Parathyroid adenoma (tissue), 2 donors: ENCODE measurements at regions not wholly inside any gene's neighbourhood (a gene's known extent, or its start where the extent isn't known, plus 50 kb on each side); places are given as distances from the start of the nearest gene placed in this dataset.

ENCODE experiments used
- H2AFZ ChIP-seq: fragments of 300-600 bp; sonication (generic); one replicate; pipeline ENCODE4 v1.7.0; 2017; ENCODE audit warnings: antibody characterized with exemption, mild to moderate bottlenecking
- H3K27ac ChIP-seq: fragments of 300-600 bp; sonication (generic); one replicate; pipeline ENCODE4 v1.7.0; 2017
- H3K27me3 ChIP-seq: fragments of 300-600 bp; sonication (generic); one replicate; pipeline ENCODE4 v1.7.0; 2017; ENCODE audit warnings: low read length; ENCODE audit not compliant: control insufficient read depth, insufficient read depth
- H3K36me3 ChIP-seq: fragments of 300-600 bp; sonication (generic); one replicate; pipeline ENCODE4 v1.7.0; 2017; ENCODE audit warnings: low read length; ENCODE audit not compliant: control insufficient read depth, insufficient read depth
- H3K4me1 ChIP-seq: fragments of 300-600 bp; sonication (generic); one replicate; pipeline ENCODE4 v1.7.0; 2017; ENCODE audit warnings: control low read depth
- H3K4me2 ChIP-seq: fragments of 300-600 bp; sonication (generic); one replicate; pipeline ENCODE4 v1.7.0; 2017; ENCODE audit warnings: low read length
- H3K4me3 ChIP-seq: fragments of 300-600 bp; sonication (generic); one replicate; pipeline ENCODE4 v1.7.0; 2017; ENCODE audit warnings: low read depth, low read length
- H3K79me2 ChIP-seq: fragments of 300-600 bp; sonication (generic); one replicate; pipeline ENCODE4 v1.7.0; 2017; ENCODE audit warnings: control low read depth
- H3K9ac ChIP-seq: fragments of 300-600 bp; sonication (generic); one replicate; pipeline ENCODE4 v1.7.0; 2017; ENCODE audit warnings: mild to moderate bottlenecking
- H3K9me3 ChIP-seq: fragments of 300-600 bp; sonication (generic); one replicate; pipeline ENCODE4 v1.7.0; 2017; ENCODE audit warnings: low read length; ENCODE audit not compliant: control insufficient read depth
- TF ChIP-seq, protein P1 (sequence below): fragments of 300-600 bp; sonication (generic); IDR thresholded peaks from one replicate; pipeline ENCODE4 v1.7.0; 2017; ENCODE audit warnings: antibody characterized with exemption, mild to moderate bottlenecking
- donor health status: primary hyperparathyroidism.

DNA sequence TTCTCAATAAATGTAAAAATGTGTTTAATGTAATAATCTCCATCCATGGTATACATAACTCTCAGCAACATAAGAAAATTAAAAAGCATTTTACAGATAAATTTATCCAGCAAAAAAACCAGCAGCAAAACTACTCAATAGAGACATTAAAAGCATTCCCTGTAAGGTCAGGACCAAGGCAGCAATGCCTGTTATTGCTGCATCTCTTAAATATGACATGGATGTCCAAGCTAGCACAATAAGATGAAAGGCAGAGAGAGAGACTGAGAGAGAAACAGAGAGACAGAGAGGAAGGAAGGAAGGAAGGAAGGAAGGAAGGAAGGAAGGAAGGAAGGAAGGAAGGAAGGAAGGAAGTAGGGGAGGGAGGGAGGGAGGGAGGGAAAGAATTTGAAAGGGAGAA is 289.0 kb upstream of the PAPPA start:
- H3K79me2 ChIP-seq: no peaks in the 10 kb centered on the region
- H3K36me3 ChIP-seq: no peaks in the 10 kb centered on the region
- no peak overlapping the region for H3K27ac ChIP-seq
- H3K4me2 ChIP-seq: no peak overlapping the region
- no peak overlapping the region for H3K9ac ChIP-seq
- H2AFZ ChIP-seq: no peak overlapping the region
- TF ChIP-seq, protein P1, sequence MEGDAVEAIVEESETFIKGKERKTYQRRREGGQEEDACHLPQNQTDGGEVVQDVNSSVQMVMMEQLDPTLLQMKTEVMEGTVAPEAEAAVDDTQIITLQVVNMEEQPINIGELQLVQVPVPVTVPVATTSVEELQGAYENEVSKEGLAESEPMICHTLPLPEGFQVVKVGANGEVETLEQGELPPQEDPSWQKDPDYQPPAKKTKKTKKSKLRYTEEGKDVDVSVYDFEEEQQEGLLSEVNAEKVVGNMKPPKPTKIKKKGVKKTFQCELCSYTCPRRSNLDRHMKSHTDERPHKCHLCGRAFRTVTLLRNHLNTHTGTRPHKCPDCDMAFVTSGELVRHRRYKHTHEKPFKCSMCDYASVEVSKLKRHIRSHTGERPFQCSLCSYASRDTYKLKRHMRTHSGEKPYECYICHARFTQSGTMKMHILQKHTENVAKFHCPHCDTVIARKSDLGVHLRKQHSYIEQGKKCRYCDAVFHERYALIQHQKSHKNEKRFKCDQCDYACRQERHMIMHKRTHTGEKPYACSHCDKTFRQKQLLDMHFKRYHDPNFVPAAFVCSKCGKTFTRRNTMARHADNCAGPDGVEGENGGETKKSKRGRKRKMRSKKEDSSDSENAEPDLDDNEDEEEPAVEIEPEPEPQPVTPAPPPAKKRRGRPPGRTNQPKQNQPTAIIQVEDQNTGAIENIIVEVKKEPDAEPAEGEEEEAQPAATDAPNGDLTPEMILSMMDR: no peak
- H3K4me3 ChIP-seq: no peak overlapping the region
- H3K9me3 ChIP-seq: no peaks in the 10 kb centered on the region
- no peaks in the 10 kb centered on the region for H3K4me1 ChIP-seq
- H3K27me3 ChIP-seq: no peaks in the 10 kb centered on the region

DNA sequence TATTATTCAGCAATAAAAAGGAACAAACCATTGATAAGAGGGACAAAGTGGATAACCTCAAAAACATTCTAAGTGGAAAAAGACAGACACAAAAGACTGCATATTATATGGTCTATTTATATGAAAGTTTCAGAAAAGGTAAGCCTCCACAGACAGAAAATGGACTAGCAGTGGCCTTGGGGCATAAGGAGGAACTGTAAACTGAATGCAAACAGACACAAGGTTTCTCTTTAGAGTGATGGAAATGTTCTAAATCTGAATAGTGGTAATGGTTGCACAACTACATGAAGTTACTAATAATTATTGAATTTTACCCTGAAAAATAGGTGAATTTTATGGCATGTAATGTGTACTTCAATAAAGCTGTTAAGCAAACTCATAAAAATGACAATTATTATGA is 286.3 kb upstream of the PAPPA start:
- Histone ChIP-seq H3K4me3 (no peak overlapping the region), H3K4me1 (no peaks in the 10 kb centered on the region), H3K27me3 (no peaks in the 10 kb centered on the region), H3K27ac (no peak overlapping the region), H3K4me2 (no peak overlapping the region), H3K9me3 (no peaks in the 10 kb centered on the region), H3K36me3 (no peaks in the 10 kb centered on the region), H3K79me2 (no peaks in the 10 kb centered on the region), H3K9ac (no peak overlapping the region), H2AFZ (no peak overlapping the region)
- TF ChIP-seq, protein P1: no peak

GRCh38 chr9:115877852-115878438 is 275.6 kb upstream of the PAPPA start:
- no peaks in the 10 kb centered on the region for H3K4me1 ChIP-seq
- no peaks in the 10 kb centered on the region for H3K36me3 ChIP-seq
- no peaks in the 10 kb centered on the region for H3K79me2 ChIP-seq
- no peak overlapping the region for H2AFZ ChIP-seq
- no peaks in the 10 kb centered on the region for H3K9me3 ChIP-seq
- no peak overlapping the region for H3K27ac ChIP-seq
- H3K4me2 ChIP-seq: no peak overlapping the region
- H3K27me3 ChIP-seq: no peaks in the 10 kb centered on the region
- H3K9ac ChIP-seq: no peak overlapping the region
- H3K4me3 ChIP-seq: no peak overlapping the region
- TF ChIP-seq, protein P1: no peak

DNA sequence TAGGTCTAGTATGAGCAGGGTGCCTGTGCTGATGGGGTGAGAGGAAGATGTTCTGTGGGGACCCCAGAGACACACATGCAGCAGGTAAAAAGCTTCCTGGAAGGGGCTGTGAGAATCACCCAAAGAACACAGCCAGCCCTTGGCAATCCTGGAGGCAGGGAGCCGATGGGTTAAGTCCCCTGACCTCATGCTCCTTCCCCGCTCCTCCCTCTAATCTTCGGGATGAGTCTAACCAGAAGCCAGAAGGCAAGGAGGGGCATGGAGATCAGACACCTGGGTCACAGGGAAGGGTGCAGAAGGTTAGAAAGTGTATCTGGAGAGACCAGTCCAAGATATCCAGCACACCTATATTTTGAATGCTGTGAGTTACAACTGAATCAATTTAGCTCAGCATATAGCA is 274.1 kb upstream of the PAPPA start:
- Histone ChIP-seq H3K4me1 (no peaks in the 10 kb centered on the region), H3K79me2 (no peaks in the 10 kb centered on the region), H3K4me2 (no peak overlapping the region), H3K9me3 (no peaks in the 10 kb centered on the region), H3K4me3 (no peak overlapping the region), H3K9ac (no peak overlapping the region), H3K27ac (no peak overlapping the region), H2AFZ (no peak overlapping the region), H3K27me3 (no peaks in the 10 kb centered on the region), H3K36me3 (no peaks in the 10 kb centered on the region)
- TF ChIP-seq, protein P1: no peak

DNA sequence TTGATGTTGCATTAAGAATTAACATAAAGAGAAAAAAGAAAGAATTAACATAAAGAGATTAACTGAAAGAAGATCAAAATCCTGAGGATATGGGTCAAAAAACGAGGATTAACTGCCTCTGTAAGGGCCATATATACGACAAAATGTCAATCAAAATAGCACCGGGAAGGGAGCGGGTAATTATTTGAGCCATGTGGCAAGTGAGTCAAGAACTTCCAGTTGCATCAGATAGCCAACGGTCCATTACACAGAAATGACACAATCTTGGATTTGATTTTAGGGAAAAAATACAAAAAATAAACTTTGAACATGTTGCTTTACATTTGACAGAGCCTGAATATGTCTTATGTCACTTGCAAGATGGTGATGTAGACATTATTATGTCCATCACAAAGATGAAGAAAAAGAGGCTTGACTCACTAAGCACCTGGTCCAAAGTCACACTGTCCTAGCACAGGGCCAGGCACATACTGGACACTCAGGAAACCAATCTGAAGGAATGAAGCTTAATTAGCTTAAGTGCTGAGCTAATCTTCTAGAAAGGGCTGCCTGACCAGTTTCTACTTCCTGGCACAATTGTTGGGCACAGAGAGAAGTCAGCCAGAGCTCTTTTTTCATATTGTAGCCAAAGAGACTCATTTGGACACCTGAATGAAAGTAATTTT is 273.2 kb upstream of the PAPPA start:
- Histone ChIP-seq H3K9ac (no peak overlapping the region), H3K27ac (no peak overlapping the region), H3K4me2 (no peak overlapping the region), H3K79me2 (no peaks in the 10 kb centered on the region), H2AFZ (no peak overlapping the region), H3K27me3 (no peaks in the 10 kb centered on the region), H3K4me1 (no peaks in the 10 kb centered on the region), H3K9me3 (no peaks in the 10 kb centered on the region), H3K4me3 (no peak overlapping the region), H3K36me3 (no peaks in the 10 kb centered on the region)
- TF ChIP-seq, protein P1: no peak
